ENCODE measurements at regions not wholly inside any gene's neighbourhood (a gene's known extent, or its start where the extent isn't known, plus 50 kb on each side); places are given as distances from the start of the nearest gene placed in this dataset.

DNA sequence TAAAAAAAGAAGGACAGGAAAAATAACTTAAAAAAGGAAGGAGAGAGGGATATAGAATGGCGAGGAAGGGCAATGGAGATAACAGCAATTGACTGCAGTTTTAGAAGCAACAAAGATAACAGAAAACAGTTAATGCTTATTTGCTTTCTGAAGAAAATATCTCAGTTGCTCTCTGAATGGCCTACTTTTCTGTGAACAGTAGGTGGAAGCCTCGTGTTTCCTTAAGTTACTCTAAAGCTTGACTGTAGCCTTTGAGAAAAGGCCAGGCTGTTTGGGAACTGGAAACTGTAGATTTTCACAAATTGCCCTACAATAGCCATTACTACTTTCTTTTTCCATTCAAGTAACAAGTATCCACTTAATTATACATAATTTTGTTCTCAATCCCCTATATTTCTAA is 404.5 kb downstream of the YTHDC2 start:
- no peak for DNase-seq

DNA sequence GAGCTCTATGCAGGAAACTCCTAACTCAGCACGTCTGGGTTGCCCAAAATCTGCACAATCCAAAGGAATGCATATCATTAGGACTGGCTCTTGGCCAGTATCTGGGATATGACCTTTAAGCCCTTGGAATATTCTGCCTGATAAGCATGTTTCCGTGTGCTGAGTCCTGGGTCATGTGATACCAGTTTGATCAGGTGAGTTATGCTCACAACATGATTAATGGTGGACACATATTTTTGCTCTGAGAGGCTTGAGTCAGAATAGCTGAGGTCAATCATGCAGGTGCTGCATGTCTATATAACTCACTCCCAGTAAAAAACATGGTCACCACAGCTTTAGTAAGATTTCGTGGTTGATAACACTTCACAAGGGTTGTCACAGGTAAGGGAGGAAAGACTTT is 408.8 kb downstream of the YTHDC2 start:
- no peak for DNase-seq

DNA sequence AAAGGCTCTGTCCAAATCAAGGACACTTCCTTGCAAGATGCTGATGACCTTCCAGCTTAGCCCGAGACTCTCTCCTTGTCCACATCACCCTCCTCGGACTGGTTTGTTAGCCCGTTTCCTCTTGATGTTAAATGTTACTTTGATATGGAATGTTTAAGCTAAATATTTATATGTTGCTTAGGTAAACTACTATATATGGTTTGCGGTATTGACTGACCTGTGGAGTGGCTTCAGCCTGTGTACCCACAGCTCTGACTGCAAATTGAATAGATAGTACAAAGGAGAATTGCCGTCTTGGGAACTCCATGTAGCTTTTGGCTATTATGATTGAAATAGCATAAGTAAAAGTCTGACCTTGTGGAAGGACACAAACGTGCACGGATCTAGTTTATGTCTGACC is 422.0 kb downstream of the YTHDC2 start:
- DNase-seq, result no peak

DNA sequence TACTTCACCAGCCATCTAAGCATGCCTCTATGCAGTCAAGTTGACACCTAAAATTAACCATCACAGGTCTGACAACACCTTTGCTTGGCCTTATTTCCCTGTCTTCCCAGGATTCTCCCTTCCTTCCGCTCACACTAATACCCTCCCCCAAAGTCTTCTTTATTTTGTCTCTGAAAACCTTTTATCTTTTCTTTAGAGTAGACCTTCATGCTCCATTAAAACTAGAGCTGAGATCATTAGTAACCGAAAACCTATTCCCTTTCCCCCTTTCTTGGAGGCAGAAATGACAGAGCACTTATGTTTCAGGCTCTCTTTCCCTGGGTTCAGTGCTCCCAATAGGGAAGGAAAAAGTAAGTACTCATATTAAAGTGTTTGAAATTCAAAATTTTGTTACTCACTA is 423.8 kb downstream of the YTHDC2 start:
- DNase-seq, result no peak

DNA sequence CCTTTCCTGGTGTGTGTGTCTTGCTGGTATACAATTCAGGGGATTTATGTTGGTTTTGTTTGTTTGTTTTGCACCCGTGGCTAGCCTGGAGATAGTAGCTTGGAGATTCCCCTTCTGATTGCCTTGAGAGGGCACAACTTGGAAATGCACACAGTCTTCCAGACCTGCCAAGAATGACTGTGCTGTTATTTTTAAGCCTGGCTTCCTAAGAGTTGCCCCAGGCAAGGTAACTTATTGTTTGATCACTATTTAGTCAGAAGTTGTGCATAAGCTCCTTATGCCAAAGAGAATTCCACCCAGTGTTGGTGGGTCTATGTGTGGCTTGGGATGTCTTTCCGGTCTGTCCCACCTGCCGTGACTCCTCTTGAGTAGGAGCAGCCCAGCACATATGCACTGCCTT is 421.9 kb upstream of the KCNN2 start:
- DNase-seq, result no peak

DNA sequence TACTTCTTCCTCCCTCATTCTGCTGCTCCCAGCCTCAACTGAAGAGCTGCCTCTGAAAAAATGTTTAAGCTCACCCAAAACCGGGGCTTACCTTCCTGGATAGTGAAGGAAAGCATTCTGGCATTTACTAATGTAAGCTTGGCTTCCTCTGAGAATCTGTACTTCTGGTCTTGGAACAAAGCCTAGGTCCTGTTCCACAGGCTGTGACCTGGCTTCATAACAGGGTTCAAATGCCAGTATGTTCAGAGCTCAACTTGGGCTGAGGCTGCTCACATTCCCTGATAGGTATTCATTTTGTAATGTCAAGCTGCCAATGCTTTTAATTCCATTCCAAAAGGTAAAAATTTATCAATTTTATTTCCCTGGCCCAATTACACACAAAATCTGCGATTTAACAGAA is 411.7 kb upstream of the KCNN2 start:
- DNase-seq, result no peak

DNA sequence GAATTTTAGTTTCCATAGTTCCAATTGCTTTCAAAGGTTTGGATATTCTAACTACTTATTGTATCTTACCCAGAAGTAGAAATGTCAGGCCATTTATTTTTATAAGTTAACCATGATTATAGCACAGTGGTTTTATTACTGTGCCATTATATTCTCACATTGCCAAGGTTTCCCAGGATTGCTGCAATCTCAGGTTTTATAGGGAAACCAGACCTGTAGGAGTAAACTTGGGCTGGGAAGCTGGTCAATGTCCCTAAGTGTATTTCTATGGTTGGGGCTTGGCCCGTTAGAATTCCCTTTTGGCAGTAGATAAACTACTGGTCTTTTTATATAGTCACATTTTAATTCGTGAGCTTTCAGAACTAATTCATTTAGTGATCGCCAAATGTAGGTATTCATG is 396.6 kb upstream of the KCNN2 start:
- no peak for DNase-seq

DNA sequence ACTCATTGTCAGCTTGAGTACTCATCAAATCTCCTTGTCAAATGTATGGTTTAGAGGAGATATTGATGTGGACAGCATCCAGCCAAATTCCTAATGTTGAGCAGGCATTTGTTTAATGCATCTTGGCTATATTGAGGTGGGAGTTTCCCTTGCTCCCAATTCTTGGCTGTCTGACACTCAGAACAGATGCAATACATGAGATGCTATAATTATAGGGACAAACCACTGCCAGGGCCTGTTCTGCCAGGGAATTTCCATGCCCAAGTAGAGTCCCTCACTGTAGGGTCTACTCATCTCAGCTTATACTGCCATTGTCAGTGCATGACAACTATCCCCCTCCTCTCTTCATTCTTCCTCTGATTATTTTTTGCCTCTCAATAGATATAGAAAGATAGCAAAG is 392.0 kb upstream of the KCNN2 start:
- DNase-seq, result no peak

DNA sequence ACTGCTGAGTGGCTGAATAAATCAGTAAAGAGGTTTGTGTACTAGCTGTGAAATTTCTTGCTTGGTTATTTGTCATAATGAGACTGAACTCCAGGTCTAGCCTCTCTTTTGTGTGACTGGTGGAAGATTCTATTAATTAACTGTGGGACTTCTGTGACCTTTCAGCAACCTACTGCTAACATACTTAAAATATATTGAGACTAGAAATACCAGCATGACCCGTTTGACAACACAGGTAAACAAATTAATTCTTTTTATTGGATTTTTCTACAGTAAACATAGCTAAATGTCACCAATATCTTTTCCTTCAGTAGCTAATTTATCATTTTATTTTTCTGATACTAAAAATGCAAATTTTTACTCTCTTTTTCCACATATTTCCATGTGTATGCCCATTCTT is 390.4 kb upstream of the KCNN2 start:
- DNase-seq, result no peak

DNA sequence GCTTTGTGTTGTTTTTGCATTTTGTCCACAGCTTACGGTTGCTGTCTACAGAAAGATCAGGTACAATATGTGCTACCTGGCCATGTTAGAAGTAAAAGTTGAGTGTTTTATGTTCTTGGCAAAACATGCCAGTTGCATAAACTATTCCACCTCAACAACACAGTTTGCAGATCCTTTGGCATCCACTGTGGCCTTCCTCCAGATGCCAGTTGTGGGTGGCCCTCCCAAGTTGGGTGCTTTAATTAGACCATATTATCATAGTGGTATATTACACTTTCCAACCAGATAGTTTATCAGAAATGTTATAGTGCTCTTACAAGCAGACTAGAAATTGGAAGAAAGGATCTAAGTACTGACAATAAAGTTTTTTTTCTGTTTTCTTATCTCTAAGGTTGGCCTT is 386.9 kb upstream of the KCNN2 start:
- no peak for DNase-seq

DNA sequence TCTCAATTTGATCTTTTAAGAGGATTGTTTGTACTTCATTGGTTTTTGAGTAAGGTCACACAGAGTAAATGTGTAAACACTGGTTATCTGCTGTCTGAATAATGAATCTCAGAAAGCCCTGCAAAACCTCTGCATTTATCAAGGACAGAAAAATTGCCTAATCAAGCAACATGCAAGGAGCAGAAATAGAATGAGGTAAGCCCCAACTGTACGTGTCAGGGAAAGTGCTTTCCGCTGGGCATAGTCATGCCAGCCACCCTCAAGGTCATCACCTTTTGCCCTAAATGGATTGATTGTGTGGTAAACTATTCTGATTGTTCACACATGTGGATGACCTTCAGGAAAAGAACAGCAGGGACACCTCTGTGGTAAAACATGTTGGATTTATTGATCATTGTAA is 376.9 kb upstream of the KCNN2 start:
- DNase-seq, result no peak

DNA sequence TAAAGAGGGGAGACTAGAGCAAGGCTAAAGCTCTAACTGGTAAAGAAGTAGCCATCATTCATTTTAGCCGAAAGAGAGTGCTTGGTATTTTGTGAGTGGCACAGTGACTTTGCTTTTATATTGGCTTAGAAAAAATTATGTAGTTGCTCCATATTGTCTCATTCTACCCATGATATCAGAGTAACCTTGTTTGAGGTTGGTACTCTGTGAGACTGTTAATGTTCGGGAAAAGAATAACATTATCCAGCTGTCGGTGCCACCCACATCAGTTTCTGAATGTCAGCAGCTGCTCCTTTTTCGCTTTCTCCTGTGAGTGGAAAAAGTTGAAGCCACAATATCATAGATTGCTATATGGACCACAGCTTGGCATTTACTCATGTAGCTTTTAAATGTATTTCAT is 376.4 kb upstream of the KCNN2 start:
- no peak for DNase-seq

DNA sequence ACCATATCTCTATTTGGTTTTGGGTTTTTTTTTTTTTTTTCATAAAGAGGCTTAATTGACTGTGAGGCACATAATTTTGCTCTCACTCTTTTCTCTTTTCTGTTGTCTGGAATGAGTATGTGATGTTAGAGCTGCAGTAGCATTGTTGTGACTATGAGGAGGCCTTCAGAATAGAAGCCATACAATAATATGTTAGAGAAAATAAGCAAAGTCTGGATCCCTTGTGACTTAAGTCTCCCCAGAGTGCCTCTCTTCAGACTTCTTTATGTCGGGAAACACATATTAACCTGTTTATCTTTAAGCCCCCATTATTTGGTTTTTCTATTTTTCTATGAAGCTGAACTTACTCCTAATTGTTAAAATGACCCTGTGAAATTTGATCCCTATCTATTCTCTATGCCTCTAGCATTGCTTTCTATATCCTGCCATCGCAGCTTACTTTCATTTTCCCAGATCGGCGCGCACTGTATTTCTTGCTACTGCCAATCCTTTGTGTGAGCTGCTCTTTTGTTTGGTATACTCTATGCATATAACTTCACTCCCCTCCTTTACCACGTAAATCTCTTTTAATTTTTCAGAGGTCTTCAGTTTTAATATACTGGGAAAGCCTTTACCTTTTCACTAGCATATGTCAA is 372.5 kb upstream of the KCNN2 start:
- no peak for DNase-seq

DNA sequence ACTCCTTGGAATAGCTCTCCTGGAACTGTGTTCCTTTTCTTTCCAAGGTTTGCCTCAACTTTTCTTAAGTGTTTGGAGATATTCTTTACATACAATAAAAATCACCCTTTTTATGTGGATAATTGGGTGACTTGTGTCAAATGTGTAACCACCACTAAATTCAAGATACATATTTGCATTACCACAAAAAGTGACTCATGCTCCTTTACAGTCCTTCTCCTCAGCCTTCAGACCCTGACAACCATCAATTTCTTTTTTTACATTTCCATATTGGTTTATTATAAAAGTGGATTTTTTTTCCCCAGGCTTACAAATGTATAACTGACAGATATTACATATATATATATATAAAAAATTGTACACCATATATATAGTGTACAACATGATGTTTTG is 372.0 kb upstream of the KCNN2 start:
- DNase-seq, result no peak

DNA sequence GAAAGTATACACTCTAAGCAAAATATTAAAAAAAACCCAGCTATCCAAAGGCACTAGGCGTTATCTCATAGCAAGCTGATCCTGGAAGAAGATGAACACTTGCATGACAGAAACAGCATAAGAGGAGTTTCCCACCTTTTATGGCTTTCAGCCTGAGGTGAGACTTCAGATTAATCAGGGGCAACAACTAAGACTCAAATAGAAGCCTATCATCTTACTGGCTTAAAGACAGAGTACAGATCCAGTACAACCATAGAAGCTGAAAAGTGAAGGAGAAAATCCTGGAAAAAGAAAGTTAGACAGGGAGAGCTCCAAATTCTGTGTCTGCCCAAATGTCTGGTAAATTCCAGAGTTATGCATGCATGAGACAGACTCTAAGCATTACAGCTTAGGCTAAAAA is 360.8 kb upstream of the KCNN2 start:
- no peak for DNase-seq

DNA sequence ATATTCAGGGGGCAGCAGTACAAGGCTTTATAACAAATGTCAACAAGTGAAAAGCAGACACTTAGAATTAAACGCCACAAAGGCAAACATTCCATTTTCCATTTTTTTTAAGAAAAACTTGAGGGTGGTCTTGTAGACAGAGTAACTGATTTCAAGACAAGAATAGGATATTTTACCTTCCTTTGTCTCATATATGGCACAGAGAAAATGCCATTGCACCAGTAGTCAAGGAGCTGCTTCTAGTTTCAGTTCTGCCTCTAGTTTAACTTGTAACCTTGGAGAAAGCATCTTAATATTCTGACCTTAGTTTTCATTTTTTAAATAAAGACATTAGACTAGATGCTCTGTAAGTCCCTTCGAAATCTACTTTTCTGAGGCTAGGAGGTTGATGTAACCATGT is 355.3 kb upstream of the KCNN2 start:
- DNase-seq, result no peak

DNA sequence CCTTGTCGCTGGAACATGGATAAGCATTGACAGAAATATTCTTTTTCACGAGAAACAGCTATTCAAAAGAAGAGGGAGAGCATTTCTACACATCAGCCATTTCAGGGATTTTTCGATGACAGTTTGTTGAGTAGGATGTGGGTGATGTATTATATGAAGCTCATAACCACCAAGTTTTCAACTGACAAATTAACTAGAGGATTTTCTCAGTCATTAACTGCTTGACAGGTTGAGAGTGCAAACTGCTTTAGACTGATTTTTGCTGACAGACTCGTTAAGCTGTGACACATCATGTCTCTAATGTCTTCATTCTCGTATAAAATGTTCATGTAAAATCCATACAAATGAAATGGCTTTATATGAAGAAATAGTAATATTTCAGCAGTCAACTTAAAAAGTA is 354.2 kb upstream of the KCNN2 start:
- no peak for DNase-seq

DNA sequence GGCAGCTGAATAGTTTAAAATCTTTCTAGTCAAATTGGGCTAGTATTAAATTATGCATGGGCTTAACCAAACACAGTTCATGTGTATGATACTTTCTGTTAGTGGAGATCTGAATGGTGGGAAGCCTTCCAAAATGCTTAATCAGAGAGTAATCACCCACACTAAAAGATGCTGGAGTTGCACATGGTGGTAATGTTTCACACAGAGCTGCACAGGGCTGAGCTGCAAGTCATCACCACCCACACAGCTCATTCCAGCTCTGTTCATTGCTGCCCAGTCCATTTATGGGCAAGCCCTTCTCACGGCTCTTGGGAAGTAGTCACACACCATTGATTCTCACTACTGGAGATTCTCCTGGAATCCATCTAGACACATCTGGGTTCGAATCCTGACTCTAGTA is 351.5 kb upstream of the KCNN2 start:
- no peak for DNase-seq

DNA sequence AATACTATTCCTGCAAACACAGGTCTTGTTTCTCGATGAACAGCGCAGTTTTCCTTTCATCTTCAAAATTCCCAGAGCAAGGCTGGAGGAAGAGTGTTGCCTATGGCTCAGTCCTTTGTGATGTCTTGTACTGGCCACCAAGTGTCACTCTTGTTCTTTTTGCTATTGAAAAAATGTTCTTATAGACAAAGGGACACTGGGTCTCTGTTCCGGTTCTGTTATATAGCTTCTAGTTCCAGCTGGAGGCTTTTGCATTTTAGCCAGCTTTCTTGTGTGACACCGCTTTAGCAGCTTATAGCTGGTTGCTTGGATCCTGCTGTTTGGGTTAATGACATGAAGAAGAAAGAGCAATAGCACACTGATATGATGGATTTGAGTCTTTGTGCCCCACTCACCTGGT is 343.7 kb upstream of the KCNN2 start:
- DNase-seq, result no peak

DNA sequence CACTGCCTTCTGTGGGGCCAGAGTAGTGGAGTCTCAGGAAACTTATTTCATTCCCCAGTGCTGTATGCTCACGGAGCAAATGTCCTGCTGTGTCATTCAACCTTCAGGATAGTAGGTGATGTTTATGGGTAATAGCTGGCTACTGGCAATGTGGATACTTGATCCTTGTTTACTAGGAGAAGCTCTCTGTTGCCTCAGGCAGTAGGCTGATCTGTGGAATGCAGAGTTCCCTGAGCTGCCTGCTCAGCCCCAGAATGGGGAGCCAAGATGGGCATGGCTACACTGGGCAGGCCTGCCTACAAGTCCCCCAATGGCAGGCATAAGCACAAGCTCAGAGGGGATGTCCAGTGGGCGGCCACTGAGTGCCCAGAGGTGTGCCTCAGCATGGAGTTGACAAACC is 323.1 kb upstream of the KCNN2 start:
- DNase-seq, result no peak

DNA sequence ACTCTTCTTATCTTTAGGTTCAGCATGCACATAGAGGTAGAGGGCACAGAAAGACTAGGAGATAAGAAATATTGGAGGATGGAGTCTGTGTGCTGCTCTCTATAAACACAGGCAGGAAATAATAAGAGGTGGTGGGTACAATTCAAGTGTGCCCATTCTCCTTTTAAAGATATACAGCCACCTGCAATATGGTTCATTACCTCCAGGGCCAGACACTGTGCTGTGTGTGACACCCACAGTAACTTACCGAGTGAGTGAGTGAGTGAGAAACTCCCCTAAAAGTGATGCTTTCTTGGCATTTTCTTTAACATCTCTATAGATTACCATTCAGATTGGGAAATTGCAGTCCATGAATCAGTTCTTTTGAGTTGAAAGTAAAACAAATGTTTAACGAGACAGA is 311.8 kb upstream of the KCNN2 start:
- no peak for DNase-seq

DNA sequence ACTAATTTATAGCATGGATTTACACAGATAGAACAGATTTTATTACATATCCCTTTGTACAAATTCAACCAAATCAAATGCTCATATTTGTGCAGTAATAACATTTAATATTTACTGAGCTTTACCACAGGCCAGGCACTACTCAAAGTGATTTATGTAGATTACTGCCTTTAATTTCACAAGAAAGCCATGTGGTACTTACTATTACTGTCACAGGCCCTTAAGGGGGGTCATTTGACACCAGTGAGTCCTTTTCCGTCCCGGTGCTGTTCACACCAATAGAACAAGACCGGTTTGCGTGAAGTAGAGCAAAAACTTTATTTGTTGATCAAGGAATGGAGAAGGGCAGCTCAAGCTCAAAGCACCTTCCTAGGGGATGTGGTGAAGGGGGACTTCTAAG is 308.5 kb upstream of the KCNN2 start:
- DNase-seq, result no peak

DNA sequence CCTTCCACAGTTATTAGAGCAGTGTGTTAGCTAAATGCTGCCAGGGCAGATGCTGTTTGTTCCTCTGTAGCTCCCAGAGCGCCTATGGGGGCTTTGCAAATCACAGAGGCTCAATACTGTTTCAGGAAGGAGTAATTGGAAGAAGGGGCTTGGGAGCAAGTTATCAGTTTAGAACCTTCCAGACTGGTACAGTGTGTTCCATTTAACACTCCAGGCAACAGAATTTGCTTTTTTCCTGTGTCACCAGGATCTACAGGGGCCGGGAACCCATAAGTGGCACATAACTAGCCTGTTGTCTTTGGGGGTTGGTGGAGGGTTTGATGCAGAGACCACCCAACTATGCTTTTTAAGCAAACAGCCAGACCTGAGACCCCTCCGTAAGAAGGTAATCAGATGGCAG is 307.3 kb upstream of the KCNN2 start:
- no peak for DNase-seq

DNA sequence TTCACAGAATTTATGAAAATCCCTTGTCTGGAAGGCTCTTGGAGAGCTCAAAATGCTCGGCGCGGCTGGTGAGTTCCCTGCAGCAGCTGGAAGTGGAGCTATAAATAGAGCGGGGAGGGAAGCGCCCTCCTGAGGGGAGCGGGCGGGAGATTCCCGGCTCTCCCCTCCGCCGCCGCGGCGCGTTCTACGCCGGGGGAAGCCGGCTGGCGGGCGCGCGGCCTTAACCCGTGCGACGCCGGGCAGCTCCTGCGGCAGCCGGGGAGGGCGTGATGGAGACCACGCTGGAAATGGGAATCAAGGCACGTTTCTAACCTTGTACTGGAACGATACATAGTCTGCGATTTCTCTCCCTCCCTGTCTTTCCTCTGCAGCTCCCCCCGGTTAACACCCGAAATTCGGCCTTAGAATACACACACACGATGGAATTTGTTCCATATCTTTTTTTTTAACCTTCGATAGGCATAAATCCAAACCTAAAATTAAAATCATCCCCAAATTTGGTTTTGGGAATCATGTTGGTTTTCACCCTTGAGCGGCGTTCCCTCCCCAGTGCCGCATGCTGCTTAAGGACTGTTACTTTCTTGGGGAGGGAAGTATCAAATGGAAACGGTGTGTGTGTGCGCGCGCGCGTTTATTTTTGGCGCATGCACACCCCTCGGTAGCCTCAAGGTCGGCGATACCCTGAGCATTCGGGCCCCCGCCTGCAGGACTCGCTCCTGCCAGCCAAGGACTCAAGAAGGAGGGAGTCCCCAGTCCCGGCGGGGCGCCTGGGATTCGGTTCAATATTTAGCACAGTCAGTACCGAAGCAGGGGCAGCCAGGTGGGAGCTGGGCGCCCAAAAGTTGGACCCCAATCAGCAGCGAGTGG is 306.3 kb upstream of the KCNN2 start:
- DNase-seq, result no peak

DNA sequence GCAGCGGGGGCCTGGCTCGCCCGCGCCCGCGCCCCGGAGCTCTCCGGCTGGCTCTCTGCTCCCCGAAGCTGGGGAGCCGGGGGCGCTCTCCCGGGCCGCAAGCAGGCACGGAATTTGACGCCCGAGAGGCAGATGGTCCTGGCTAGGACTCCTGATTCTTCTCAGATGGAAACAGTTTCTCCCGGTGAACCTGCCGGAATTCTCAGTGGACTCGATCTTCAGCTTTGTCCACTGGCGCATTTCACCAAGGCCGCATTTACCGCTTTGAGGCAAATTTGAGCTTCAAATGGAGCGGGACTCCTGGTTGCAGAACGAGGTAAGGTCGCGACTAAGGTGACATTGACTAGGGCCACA is 305.7 kb upstream of the KCNN2 start:
- DNase-seq, result no peak

All from activated naive CD4-positive, alpha-beta T cell treated with anti-CD3 and anti-CD28 coated beads, Interleukin-2, amount 50 U/mL, for 16 hours (primary cell).